HG03025 (cell line): ENCODE measurements at regions not wholly inside any gene's neighbourhood (a gene's known extent, or its start where the extent isn't known, plus 50 kb on each side); places are given as distances from the start of the nearest gene placed in this dataset.

ENCODE experiments used
- ATAC-seq: cut with Tn5 transposase; IDR thresholded peaks from one replicate; pipeline ENCODE4 v1.9.1; 2021; ENCODE audit warnings: mild to moderate bottlenecking, moderate library complexity; ENCODE audit not compliant: unreplicated experiment, low FRiP score

- ATAC-seq = no peak
Observed at GRCh38 chr21:27017246-27017645, 50.4 kb upstream of the ADAMTS5 start.
